Ishikawa (cell line): ENCODE measurements at regions not wholly inside any gene's neighbourhood (a gene's known extent, or its start where the extent isn't known, plus 50 kb on each side); places are given as distances from the start of the nearest gene placed in this dataset.

Experiments used
- CEBPB ChIP-seq: IDR thresholded peaks from 2 replicates; pipeline ENCODE4 v1.6.1; 2012
- CREB1 ChIP-seq: IDR thresholded peaks from 2 replicates; pipeline ENCODE4 v1.6.1; 2012; ENCODE audit warnings: low read depth
- EGR1 ChIP-seq: IDR thresholded peaks from 2 replicates; pipeline ENCODE4 v1.6.1; 2012
- EP300 ChIP-seq: IDR thresholded peaks from 2 replicates; pipeline ENCODE4 v1.6.1; 2012; ENCODE audit warnings: borderline replicate concordance
- FOXM1 ChIP-seq: IDR thresholded peaks from 2 replicates; pipeline ENCODE4 v1.6.1; 2012; ENCODE audit warnings: low read depth, borderline replicate concordance
- MAX ChIP-seq: IDR thresholded peaks from 2 replicates; pipeline ENCODE4 v1.6.1; 2012
- NFIC ChIP-seq: IDR thresholded peaks from 2 replicates; pipeline ENCODE4 v1.6.1; 2012
- RAD21 ChIP-seq: IDR thresholded peaks from 2 replicates; pipeline ENCODE4 v1.6.1; 2012; ENCODE audit warnings: low read depth
- REST ChIP-seq: IDR thresholded peaks from 2 replicates; pipeline ENCODE4 v1.6.1; 2012; ENCODE audit warnings: low read depth, mild to moderate bottlenecking
- TAF1 ChIP-seq: IDR thresholded peaks from 2 replicates; pipeline ENCODE4 v1.6.1; 2012; ENCODE audit warnings: low read depth, mild to moderate bottlenecking
- TCF12 ChIP-seq: IDR thresholded peaks from 2 replicates; pipeline ENCODE4 v1.6.1; 2012; ENCODE audit warnings: low read depth
- TEAD4 ChIP-seq: IDR thresholded peaks from 2 replicates; pipeline ENCODE4 v1.6.1; 2012
- YY1 ChIP-seq: IDR thresholded peaks from 2 replicates; pipeline ENCODE4 v1.6.1; 2012; ENCODE audit warnings: low read depth
- ZBTB7A ChIP-seq: IDR thresholded peaks from 2 replicates; pipeline ENCODE4 v1.6.1; 2012; ENCODE audit warnings: low read depth
- TF ChIP-seq, protein P1 (sequence below): IDR thresholded peaks from 2 replicates; pipeline ENCODE4 v1.6.1; 2012

GRCh38 chr1:201612645-201613044 is 73.7 kb downstream of the NAV1 start:
- TF ChIP-seq RAD21, result no peak
- no peak for TF ChIP-seq CREB1
- no peak for TF ChIP-seq ZBTB7A
- TF ChIP-seq REST, result no peak
- no peak for TF ChIP-seq YY1
- no peak for TF ChIP-seq EP300
- no peak for TF ChIP-seq TAF1
- no peak for TF ChIP-seq MAX
- TF ChIP-seq CEBPB, result no peak
- TF ChIP-seq NFIC, result no peak
- no peak for TF ChIP-seq FOXM1
- TF ChIP-seq TCF12, result no peak

GRCh38 chr1:201614262-201615015 is 75.5 kb downstream of the NAV1 start:
- TF ChIP-seq REST, result peak; percentile 92
- TF ChIP-seq ZBTB7A, result 0 out of 2 replicates have a peak, but pooled peaks have one; percentile 43
- TF ChIP-seq EP300, result no peak
- TF ChIP-seq TEAD4, result no peak; the same call in 1 of the 2 replicates
- TF ChIP-seq TCF12, result no peak

GRCh38 chr1:201617157-201617556 is 78.2 kb downstream of the NAV1 start:
- TF ChIP-seq, protein P1, sequence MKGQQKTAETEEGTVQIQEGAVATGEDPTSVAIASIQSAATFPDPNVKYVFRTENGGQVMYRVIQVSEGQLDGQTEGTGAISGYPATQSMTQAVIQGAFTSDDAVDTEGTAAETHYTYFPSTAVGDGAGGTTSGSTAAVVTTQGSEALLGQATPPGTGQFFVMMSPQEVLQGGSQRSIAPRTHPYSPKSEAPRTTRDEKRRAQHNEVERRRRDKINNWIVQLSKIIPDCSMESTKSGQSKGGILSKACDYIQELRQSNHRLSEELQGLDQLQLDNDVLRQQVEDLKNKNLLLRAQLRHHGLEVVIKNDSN, result no peak

DNA sequence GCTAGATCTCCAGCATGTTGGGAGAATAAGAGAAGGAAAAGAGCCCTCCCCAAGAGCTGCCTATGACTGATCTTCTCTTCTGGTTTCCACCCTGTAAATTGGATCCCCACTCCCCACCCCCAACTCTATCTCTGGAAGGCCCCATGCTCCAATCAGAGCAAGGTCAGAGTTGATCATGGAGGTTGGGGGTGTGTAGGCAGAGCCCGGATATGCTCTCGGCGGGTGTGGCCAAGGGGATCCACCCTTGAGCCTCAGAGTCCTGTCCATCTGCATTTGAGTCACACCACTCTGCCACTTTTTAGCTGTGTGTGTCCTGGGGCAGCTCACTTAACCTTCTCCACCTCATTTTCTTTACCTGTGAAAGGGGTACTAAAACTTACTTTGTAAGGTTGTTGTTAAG is 79.5 kb downstream of the NAV1 start:
- TF ChIP-seq MAX, result no peak
- no peak for TF ChIP-seq ZBTB7A
- no peak for TF ChIP-seq TEAD4
- no peak for TF ChIP-seq RAD21
- no peak for TF ChIP-seq FOXM1
- no peak for TF ChIP-seq TCF12
- no peak for TF ChIP-seq REST
- TF ChIP-seq EP300, result no peak
- no peak for TF ChIP-seq NFIC
- TF ChIP-seq YY1, result no peak
- no peak for TF ChIP-seq CEBPB
- TF ChIP-seq CREB1, result no peak
- no peak for TF ChIP-seq EGR1
- TF ChIP-seq TAF1, result no peak
- TF ChIP-seq, protein P1, result no peak

GRCh38 chr1:201618905-201619304 is 80.0 kb downstream of the NAV1 start:
- TF ChIP-seq FOXM1, result no peak
- no peak for TF ChIP-seq CREB1
- TF ChIP-seq EP300, result no peak
- TF ChIP-seq ZBTB7A, result no peak
- no peak for TF ChIP-seq REST
- TF ChIP-seq EGR1, result no peak
- no peak for TF ChIP-seq CEBPB
- TF ChIP-seq NFIC, result no peak
- no peak for TF ChIP-seq YY1
- TF ChIP-seq MAX, result no peak
- TF ChIP-seq TAF1, result no peak
- no peak for TF ChIP-seq TCF12
- no peak for TF ChIP-seq TEAD4
- TF ChIP-seq RAD21, result no peak
- TF ChIP-seq, protein P1, result no peak
